GM12801 (cell line): ENCODE measurements at regions not wholly inside any gene's neighbourhood (a gene's known extent, or its start where the extent isn't known, plus 50 kb on each side); places are given as distances from the start of the nearest gene placed in this dataset.

Source experiments
- CTCF ChIP-seq: IDR thresholded peaks from one replicate; pipeline ENCODE4 v1.5.1; 2011; ENCODE audit warnings: control low read depth; ENCODE audit not compliant: insufficient read length; ENCODE audit errors: extremely low read depth

GRCh38 chr10:59079386-59080226, 96.8 kb upstream of the PHYHIPL start:
- no peak for TF ChIP-seq CTCF

- no peak for TF ChIP-seq CTCF
Observed at GRCh38 chr10:59082249-59082648, 94.2 kb upstream of the PHYHIPL start.

- no peak for TF ChIP-seq CTCF
Observed at GRCh38 chr10:59085054-59085453, 91.4 kb upstream of the PHYHIPL start.

- TF ChIP-seq CTCF = no peak
Observed at GRCh38 chr10:59085711-59086502, 90.5 kb upstream of the PHYHIPL start.

GRCh38 chr10:59087486-59087885, 89.0 kb upstream of the PHYHIPL start:
- TF ChIP-seq CTCF = no peak

GRCh38 chr10:59088912-59089573, 87.4 kb upstream of the PHYHIPL start:
- no peak for TF ChIP-seq CTCF
